ENCODE measurements at regions not wholly inside any gene's neighbourhood (a gene's known extent, or its start where the extent isn't known, plus 50 kb on each side); places are given as distances from the start of the nearest gene placed in this dataset.

GRCh38 chr22:48434868-48435250, 1392.8 kb downstream of the BRD1 start:
- DNase-seq (ENCODE audit: low read depth in 2 of 2), result no peak

DNA sequence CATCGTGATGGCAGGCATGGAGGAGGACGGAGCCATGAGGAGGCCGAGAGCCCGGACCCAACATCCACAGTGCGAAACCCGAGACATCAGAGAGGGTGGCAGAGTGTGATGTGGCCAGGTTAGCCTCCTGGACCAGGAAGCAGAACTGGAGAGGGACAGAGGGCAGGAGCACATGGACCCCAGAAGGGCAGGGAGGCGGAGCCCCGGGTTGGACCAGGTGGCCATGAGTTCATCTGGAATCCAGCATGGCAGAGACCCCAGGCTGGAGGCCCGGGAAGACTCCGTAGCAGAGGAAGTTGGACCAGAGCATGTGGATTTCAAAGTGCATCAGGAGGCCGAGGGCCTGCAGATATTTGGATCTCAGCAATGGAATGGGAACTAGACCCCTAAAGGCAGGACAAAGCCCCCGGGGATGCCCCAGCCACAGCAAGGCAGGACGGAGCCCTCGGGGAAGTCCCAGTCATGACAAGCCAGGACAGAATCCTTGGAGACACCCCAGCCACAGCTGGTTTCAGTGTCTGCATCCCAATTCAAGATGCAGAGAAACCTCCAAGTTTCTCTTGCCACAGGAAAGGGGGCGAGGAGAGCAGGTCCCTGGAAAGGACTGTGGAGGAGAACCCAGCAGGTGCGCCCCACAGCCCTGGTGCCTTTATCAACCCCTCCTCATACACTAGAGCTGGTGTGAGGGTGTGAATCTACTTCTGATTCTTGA, 1393.4 kb downstream of the BRD1 start:
- no peak for DNase-seq (ENCODE audit: low read depth in 2 of 2)

- no peak for DNase-seq (ENCODE audit: low read depth in 2 of 2)
Observed at GRCh38 chr22:48433647-48434046, 1394.0 kb downstream of the BRD1 start.

DNA sequence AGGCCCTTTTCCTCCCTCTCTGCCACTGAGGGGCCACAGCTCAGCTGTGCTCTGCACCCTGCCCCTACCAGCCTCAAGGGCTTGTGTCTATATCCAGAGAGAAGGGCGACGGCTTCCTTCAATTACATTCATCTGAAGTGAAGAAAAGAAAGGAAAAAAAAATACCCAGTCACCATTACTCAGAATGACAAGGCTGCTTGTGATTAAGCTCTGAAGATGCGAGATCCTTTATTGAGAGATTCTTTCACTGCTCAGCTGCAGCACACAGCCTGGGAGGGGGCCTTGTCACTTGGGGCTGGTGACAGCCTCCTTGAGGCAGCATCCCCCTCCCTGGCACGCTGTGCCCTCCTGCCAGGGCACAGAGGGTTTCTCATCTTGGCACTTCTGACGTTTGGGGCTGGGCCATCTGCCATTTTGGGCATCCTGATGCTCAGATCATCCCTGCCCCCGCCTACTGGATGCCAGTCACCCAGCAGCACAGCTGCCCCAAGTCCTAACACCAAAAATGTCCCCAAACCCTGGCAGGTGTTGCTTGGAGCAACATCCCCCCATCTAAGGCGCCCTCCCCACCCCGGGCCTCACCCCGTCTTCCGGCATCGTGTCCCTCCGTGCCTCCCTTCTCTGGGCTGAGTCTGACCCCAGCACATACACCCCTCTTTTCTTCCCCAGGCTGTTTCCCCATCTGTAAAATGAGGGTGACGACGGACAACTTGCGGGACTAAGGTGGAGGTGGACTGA, 1394.7 kb downstream of the BRD1 start:
- DNase-seq (ENCODE audit: low read depth in 2 of 2), result no peak

GRCh38 chr22:48431536-48432315, 1395.9 kb downstream of the BRD1 start:
- DNase-seq (ENCODE audit: low read depth in 2 of 2), result no peak

DNA sequence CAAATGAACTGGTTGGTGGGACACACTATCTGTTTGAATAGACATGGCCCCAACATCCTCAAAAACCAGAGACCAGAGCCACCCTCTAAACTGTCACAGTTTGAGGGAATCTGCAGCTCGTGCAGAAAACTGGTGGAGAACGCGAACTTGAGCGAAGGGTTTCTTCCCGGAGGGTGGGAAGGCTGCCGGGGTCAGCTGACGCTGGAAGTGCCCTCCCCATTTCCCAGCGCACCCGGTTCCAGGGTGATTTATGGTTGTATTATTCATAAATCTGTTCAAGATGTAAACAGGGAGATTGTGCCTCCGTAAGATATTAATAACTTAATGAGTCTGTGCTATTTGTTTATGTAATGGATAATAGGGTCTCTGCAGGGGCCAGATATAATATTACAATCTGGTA, 1396.7 kb downstream of the BRD1 start:
- no peak for DNase-seq (ENCODE audit: low read depth in 2 of 2)

DNA sequence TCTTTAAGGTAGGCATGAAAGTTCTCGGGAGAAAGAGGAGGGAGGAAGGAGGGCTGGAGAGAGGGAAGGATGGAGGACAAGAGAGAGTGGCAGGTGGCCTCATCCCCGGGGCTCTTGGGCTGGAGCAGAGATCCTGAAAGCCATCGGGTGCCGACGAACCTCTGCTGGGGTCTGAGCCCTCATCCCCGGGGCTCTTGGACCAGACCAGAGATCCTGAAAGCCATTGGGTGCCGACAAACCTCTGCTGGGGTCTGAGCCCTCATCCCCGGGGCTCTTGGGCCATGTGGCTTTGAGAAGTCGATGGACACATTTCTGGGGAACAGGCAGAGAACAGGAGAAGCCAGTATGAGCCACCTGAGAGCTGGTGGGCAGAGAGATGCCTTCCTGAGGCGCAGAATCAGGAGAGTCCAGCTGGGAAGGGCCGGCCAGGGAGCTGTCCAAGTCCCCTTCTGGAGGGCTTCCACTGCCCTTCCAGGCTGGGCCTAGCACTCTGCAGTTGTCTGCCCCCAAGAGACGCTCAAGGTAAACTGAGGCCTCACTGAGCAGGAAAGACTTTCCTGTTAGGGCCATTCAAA, 1398.1 kb downstream of the BRD1 start:
- no peak for DNase-seq (ENCODE audit: low read depth in 2 of 2)

DNA sequence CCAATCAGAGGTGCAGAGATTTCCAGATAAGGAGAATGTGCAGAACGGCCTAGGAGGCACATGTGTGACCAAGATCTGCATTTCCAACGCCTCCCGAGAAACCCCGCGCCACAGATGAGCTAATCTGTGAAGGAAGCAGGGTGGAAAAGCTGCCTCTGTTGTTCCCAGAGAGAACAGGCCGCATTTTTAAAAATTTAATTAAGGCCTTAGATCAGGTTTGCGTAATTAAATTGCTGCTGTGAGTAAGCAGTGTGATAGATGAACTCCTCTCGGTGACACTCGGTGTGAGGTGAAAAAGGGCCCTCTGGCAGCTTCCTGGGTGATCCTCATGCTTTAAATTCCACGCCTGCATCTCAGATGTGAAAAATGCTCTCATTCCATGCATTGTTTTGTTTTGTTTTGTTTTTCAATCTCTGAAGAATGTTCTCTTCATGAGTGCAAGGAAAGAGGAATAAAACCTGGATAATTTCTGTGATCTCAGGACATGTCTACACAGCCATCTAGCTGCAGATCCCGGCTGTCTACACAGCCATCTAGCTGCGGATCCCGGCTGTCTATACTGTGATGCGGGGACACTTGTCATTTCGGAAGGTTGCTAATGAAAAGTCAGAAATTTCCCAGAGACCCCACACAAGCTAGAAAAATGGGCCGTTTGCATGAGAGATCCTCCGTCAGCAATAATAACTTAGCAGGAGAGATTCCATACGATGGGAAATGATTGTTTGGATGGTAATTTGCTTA, 1398.9 kb downstream of the BRD1 start:
- DNase-seq (ENCODE audit: low read depth in 2 of 2), result peak; percentile 63 to 64

DNA sequence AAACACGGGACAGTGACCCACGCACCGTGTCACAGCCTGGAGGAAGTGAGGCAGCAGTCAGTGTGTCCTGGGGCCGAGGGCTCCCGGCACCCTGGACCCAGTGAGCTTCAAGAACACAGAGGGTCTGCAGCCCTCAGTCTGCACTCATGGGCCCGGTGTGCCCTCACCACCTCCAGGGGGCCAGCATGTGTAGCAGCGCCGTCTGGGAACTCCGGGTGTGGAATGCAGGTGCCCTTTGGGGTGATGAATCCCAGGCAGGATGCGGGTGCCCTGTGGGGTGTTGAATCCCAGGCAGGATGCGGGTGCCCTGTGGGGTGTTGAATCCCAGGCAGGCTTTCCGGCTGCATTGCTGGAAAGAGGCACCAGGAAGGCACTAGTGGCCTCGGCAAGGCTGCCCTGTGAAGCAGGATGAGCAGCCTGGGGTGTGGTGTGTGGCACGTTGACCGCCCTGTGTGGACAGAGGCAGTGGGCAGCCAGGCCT, 1399.9 kb downstream of the BRD1 start:
- DNase-seq (ENCODE audit: low read depth in 2 of 2), result no peak

- DNase-seq (ENCODE audit: low read depth in 2 of 2), result no peak
Observed at GRCh38 chr22:48426466-48427380, 1401.0 kb downstream of the BRD1 start.

- no peak for DNase-seq (ENCODE audit: low read depth in 2 of 2)
Observed at GRCh38 chr22:48425641-48426040, 1402.0 kb downstream of the BRD1 start.

- DNase-seq (ENCODE audit: low read depth in 2 of 2), result no peak
Observed at GRCh38 chr22:48425091-48425506, 1402.6 kb downstream of the BRD1 start.

- no peak for DNase-seq (ENCODE audit: low read depth in 2 of 2)
Observed at GRCh38 chr22:48424661-48425060, 1403.0 kb downstream of the BRD1 start.

- no peak for DNase-seq (ENCODE audit: low read depth in 2 of 2)
Observed at GRCh38 chr22:48424201-48424627, 1403.5 kb downstream of the BRD1 start.

DNA sequence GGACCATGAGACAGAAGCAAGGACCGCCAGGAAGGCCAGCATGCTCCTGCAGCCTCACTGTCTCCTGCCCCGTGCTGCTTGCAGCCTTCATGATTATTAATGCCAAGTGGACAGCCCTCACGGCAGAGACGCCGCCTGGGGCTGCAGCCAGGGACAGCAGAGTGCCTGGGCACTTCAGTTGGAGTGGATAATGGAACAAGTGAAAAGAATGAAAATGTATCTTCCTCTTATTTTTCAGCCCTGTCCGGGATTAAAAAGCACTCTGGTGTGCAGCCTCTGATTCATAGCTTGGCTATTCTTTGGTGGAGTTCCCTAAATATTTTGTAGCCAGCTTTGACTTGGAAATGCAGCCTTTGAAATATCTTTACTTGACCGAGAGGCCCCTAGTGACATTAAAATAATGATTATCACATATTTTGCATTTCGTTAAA, 1404.2 kb downstream of the BRD1 start:
- DNase-seq (ENCODE audit: low read depth in 2 of 2), result peak; percentile 34 to 49

DNA sequence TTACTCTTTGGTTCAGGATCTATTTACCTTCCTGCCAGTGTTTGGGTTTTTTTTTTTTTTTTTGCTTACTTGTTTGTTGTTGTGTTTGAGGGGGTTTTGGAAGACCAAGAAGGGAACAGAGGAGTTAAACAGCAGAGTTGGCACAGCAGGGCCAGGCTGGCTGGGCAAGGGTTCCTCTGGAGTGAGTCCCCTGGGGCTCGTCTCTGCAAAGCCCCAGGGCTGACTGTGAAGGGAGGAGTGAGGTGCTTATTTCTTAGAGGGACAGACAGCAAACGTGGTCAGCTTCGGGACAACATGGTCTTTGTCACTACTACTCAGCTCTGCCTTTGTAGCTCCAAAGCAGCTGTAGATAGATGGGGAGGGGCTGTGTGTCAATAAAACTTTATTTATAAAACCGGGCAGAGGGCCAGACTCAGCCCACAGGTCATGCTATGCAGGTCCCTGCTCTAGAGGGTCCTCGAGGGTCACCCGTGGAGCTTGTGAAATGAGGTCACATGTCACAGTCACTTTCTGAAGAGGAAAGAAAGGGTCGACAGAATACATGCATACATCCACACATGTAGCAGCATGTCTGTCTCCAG, 1404.7 kb downstream of the BRD1 start:
- DNase-seq (ENCODE audit: low read depth in 2 of 2), result no peak

- DNase-seq (ENCODE audit: low read depth in 2 of 2), result no peak
Observed at GRCh38 chr22:48418831-48419230, 1408.8 kb downstream of the BRD1 start.

GRCh38 chr22:48417225-48418070, 1410.2 kb downstream of the BRD1 start:
- no peak for DNase-seq (ENCODE audit: low read depth in 2 of 2)
